Ishikawa (cell line): ENCODE measurements at regions not wholly inside any gene's neighbourhood (a gene's known extent, or its start where the extent isn't known, plus 50 kb on each side); places are given as distances from the start of the nearest gene placed in this dataset.

Source experiments
- EGR1 ChIP-seq: IDR thresholded peaks from 2 replicates; pipeline ENCODE4 v1.6.1; 2012
- EP300 ChIP-seq: IDR thresholded peaks from 2 replicates; pipeline ENCODE4 v1.6.1; 2012; ENCODE audit warnings: borderline replicate concordance
- FOXM1 ChIP-seq: IDR thresholded peaks from 2 replicates; pipeline ENCODE4 v1.6.1; 2012; ENCODE audit warnings: low read depth, borderline replicate concordance
- MAX ChIP-seq: IDR thresholded peaks from 2 replicates; pipeline ENCODE4 v1.6.1; 2012
- RAD21 ChIP-seq: IDR thresholded peaks from 2 replicates; pipeline ENCODE4 v1.6.1; 2012; ENCODE audit warnings: low read depth
- TAF1 ChIP-seq: IDR thresholded peaks from 2 replicates; pipeline ENCODE4 v1.6.1; 2012; ENCODE audit warnings: low read depth, mild to moderate bottlenecking
- TCF12 ChIP-seq: IDR thresholded peaks from 2 replicates; pipeline ENCODE4 v1.6.1; 2012; ENCODE audit warnings: low read depth
- YY1 ChIP-seq: IDR thresholded peaks from 2 replicates; pipeline ENCODE4 v1.6.1; 2012; ENCODE audit warnings: low read depth
- TF ChIP-seq, protein P1 (sequence below): IDR thresholded peaks from 2 replicates; pipeline ENCODE4 v1.6.1; 2012; ENCODE audit warnings: low read depth, mild to moderate bottlenecking
- TF ChIP-seq, protein P2 (sequence below): IDR thresholded peaks from 2 replicates; pipeline ENCODE4 v1.6.1; 2012

DNA sequence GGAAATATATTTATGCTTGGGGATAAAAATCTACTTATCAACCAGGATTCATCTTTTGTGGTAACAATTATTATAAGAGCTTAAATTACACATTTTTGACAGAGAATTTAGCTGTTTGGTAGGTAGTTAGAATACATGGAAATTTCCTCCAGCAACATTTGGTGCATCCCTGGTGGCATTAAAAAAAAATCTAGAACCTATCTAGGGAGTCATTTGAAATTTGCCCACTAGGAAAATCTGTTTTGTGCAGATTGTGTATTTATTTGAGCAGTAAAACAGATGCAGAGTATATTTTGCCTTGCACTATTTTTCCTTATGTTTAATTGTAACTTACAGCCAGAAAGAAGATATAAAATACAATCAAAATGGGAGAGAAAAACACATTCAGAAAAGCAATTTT lies 208.4 kb upstream of the LRP1B start:
- TF ChIP-seq TCF12 (no peak), TAF1 (no peak), EGR1 (no peak), EP300 (no peak), MAX (no peak), RAD21 (no peak), FOXM1 (no peak), YY1 (no peak)
- TF ChIP-seq, protein P1, sequence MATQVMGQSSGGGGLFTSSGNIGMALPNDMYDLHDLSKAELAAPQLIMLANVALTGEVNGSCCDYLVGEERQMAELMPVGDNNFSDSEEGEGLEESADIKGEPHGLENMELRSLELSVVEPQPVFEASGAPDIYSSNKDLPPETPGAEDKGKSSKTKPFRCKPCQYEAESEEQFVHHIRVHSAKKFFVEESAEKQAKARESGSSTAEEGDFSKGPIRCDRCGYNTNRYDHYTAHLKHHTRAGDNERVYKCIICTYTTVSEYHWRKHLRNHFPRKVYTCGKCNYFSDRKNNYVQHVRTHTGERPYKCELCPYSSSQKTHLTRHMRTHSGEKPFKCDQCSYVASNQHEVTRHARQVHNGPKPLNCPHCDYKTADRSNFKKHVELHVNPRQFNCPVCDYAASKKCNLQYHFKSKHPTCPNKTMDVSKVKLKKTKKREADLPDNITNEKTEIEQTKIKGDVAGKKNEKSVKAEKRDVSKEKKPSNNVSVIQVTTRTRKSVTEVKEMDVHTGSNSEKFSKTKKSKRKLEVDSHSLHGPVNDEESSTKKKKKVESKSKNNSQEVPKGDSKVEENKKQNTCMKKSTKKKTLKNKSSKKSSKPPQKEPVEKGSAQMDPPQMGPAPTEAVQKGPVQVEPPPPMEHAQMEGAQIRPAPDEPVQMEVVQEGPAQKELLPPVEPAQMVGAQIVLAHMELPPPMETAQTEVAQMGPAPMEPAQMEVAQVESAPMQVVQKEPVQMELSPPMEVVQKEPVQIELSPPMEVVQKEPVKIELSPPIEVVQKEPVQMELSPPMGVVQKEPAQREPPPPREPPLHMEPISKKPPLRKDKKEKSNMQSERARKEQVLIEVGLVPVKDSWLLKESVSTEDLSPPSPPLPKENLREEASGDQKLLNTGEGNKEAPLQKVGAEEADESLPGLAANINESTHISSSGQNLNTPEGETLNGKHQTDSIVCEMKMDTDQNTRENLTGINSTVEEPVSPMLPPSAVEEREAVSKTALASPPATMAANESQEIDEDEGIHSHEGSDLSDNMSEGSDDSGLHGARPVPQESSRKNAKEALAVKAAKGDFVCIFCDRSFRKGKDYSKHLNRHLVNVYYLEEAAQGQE = no peak
- TF ChIP-seq, protein P2, sequence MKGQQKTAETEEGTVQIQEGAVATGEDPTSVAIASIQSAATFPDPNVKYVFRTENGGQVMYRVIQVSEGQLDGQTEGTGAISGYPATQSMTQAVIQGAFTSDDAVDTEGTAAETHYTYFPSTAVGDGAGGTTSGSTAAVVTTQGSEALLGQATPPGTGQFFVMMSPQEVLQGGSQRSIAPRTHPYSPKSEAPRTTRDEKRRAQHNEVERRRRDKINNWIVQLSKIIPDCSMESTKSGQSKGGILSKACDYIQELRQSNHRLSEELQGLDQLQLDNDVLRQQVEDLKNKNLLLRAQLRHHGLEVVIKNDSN = no peak
